GM12892 (cell line): ENCODE measurements at regions not wholly inside any gene's neighbourhood (a gene's known extent, or its start where the extent isn't known, plus 50 kb on each side); places are given as distances from the start of the nearest gene placed in this dataset.

Experiments
- POLR2A ChIP-seq: IDR thresholded peaks from 2 replicates; pipeline ENCODE4 v1.6.1; 2011; ENCODE audit warnings: low read depth, low read length, control low read depth
- POLR2AphosphoS5 ChIP-seq: IDR thresholded peaks from 2 replicates; pipeline ENCODE4 v1.6.1; 2011; ENCODE audit warnings: low read depth, low read length, control low read depth

DNA sequence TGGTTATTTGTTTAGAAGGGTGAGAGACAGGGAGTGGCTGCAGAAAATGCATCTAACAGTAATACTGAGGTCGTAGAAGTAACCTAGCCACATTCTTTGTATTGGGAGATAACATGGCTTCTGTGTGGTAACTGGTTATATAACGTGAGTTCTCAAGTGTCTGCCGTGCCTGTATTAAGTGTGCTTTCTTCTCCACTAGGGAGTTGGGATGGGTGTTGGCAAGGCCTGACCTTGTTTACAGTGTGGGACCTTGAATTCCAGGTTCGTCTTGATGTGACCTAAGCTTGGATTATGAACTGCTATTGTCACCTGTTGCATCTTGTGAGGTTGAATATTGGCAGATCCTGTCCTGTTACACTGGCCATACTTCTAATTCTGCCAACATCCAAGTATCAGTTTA lies 145.3 kb upstream of the NAMPT start:
- TF ChIP-seq POLR2AphosphoS5 = no peak
- no peak for TF ChIP-seq POLR2A
